DND-41 (cell line): ENCODE measurements at regions not wholly inside any gene's neighbourhood (a gene's known extent, or its start where the extent isn't known, plus 50 kb on each side); places are given as distances from the start of the nearest gene placed in this dataset.

Experiments
- CTCF ChIP-seq: IDR thresholded peaks from 2 replicates; pipeline ENCODE4 v1.5.1; 2012; ENCODE audit warnings: borderline replicate concordance, low read length, moderate library complexity, mild to moderate bottlenecking; ENCODE audit not compliant: poor library complexity, severe bottlenecking; ENCODE audit errors: extremely low read depth
- EZH2 ChIP-seq: IDR thresholded peaks from 3 replicates; pipeline ENCODE4 v1.6.1; 2012; ENCODE audit warnings: borderline replicate concordance, low read depth, mild to moderate bottlenecking, moderate library complexity, low read length, inconsistent platforms; ENCODE audit not compliant: severe bottlenecking

DNA sequence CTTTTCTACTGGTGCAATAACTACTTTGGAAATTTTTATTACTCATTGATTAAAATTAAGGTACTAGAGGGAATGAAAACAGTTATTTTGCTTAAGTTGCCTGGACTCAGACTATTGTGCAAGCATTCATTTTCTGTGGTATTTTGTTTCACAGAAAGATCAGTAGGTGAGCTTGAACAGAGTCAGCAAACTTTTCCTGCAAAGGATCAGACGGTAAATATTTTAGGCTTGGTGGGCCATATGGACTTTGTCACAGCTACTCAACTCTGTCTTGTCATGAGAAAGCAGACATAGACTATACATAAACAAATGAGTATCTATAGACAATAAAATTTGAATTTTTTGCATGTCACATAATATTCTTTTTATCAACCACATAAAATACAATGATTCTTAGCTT is 1036.4 kb downstream of the NR2F1-AS1 start:
- TF ChIP-seq EZH2 (no peak), CTCF (no peak)
